GM18858 (cell line): ENCODE measurements at regions not wholly inside any gene's neighbourhood (a gene's known extent, or its start where the extent isn't known, plus 50 kb on each side); places are given as distances from the start of the nearest gene placed in this dataset.
"Not testable (repeated sequence)": the region's sequence is repeated elsewhere in the genome, so short reads cannot be mapped to it uniquely, and the experiment has no call there.

Experiments
- ATAC-seq: cut with Tn5 transposase; IDR thresholded peaks from one replicate; pipeline ENCODE4 v1.9.1; 2021; ENCODE audit not compliant: unreplicated experiment

DNA sequence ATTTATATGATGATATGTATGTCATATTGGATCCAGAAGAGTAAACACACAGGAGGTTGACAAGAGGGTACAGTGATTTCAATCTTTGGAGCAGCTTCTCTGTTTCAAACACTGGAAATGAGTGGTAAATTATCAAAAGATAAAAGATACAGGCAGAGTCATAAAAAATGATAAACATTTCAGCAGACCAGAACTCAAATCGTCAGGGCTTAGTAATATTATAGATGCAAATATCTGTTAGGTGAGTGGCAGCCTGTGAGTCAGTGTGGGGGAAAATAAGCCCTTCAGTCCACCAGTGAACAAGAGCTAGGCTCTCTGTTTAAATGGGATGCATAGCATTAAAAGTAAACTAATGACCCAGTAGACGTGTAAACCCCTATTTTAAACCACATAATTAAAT lies 1378.1 kb downstream of the EFNA5 start:
- ATAC-seq = no peak

DNA sequence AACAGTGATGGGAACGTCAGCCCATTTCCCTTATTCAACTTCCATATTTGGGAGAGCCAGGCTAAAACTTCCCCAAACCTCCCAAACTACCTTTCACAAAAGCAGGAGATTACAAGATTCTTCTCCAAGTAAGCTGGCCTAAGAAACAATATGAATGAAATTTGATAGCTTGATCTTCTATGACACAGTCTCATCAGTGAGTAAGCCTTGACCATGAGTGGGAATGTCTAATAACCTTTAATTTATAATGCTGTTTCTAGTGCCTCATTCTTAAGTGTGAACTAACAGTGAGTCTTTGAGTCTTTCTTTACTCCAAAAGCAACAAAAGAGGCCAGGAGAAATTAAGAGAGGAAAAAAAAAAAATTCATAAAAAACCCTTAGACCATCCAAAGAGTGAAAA lies 1379.9 kb downstream of the EFNA5 start:
- no peak for ATAC-seq

DNA sequence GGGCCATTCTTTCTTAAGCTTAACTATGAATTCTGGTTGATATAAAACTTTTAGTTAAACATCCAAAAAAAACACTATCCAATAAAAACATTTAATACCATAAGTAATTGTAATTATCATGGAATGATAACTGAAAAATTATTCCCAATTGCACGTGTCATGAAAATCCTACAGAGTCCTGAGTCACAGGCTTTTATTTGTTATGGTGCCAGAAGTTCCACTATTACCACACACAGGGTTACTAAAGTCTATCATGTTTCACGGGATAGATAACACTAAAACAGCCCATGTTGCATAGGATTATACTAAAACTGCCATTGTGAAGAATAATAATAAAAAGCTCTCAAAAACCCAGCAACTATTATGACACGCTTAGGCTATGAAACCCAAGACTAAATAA lies 1381.8 kb downstream of the EFNA5 start:
- no peak for ATAC-seq

DNA sequence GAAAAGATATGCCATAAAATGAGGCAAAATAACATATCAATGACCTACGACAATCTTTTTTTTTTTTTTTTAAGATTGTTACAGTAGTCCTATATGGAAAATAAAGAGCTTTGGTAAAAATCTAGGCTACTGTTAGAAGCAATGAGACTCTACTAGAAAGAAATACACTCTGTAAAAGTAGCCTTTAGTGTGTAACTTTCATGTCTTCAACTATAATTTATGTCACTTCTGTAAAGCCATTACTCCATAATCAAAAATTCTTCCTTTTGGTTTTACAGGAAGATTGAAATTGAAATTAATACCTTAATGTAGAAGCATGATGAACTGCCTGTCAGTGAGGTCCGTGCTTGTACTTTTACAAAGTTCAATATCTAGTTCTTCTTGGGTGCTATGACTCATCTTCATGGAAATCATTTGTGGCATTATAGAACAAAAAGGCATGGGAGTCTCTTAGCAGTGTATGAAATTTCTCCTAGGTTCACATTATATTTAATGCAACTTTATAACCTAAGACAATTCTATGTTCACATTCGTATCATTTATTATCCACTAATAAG lies 1393.1 kb downstream of the EFNA5 start:
- ATAC-seq = no peak

DNA sequence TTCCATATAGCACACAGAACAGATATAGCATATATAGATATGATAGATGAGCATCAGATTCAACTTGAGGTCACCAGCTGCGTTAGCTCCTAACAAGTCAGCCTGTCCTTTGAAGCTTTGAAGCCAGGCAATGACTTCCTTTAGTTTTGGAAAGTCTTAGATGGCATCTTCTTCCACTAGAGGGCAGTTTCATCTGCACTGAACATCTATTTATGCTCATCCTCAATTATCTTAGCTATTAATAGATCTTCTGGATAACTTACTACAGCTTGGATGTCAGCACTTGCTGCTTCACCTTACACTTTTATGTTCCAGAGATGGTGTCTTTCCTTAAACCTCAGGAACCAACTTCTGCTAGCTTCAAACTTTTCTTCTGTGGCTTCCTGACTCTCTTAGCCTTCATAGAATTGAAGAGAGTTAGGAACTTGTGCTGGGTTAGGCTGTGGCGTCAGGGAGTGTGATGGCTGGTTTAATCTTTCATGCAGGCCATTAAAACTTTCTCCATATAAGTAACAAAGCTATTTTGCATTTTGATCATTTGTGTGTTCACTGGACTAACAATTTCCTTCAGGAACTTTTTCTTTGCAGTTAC lies 1401.4 kb downstream of the EFNA5 start:
- ATAC-seq = no peak

DNA sequence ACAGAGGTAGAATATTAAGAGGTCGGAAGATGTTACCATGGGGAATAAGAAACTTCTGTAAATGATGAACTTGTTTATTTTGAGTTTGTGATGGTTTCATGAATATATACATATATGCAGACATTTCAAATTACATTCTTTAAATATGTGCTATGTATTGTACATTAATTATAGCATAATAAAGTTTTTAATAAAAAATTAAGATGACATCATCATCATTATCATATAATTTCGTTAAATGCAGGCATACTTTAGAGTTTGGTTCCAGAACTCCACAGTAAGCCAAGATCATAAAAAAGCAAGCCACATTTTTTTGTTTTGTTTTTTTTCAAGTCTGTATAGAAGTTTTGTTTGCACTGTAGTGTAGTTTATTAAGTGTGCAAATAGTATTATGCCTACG lies 1403.5 kb downstream of the EFNA5 start:
- no peak for ATAC-seq

DNA sequence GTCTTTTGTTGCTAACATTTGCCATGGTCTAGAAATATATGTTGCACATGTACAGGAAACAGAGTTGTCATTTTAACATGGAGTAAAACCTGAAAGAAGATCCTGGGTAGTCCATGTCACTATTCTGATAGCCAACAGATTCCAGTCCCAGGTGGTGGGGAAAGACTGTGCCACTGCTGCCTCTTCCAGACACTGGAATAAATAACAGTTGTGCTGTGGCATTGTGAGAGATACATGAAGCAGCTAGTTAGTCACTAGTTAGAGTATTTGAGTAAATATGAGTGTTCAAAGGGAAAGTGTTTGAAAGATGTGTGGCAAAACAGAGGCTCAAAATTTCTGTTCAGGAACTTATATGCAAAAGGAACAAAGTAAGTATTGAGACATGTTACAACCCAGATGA lies 1408.3 kb downstream of the EFNA5 start:
- ATAC-seq = no peak

DNA sequence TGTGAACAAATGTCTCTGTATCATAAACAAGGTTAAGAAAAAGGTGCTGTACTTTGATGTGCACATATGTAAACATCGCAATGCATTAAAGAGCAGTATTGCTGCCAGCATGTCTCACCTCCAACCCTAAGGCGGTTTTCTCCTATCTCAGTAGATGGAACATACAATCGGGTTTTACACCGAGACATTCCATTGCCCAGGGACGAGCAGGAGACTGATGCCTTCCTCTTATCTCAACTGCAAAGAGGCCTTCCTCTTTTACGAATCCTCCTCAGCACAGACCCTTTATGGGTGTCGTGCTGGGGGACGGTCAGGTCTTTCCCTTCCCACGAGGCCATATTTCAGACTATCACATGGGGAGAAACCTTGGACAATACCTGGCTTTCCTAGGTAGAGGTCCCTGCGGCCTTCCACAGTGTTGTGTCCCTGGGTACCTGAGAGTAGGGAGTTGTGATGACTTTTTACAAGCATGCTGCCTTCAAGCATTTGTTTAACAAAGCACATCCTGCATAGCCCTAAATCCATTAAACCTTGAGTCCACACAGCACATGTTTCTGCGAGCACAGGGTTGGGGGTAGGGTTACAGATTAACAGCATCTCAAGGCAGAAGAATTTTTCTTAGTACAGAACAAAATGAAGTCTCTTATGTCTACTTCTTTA lies 1411.2 kb downstream of the EFNA5 start:
- not testable (repeated sequence) for ATAC-seq

DNA sequence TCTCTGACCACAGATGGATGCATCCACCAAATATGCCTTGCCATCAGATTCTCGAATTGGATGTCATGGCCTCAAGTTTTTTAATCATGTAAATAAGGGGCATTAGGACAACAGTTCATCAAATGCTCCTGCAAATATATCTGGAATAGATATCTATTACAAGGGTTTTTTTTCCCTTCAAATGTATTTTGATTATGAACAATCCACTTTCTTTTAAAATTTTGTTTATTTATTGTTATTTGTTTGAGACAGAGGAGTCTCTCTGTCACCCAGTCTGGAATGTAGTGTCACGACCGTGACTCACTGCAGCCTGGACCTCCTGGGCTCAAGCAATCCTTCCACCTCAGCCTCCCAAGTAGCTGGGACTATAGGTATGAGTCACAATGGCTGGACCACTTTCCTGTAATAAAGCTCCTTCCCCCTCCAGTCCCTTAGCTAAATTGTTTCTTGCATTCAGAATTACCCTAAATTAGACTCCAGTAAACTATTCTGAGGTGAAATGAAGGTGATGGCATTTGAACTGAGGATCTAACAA lies 1412.1 kb downstream of the EFNA5 start:
- no peak for ATAC-seq

DNA sequence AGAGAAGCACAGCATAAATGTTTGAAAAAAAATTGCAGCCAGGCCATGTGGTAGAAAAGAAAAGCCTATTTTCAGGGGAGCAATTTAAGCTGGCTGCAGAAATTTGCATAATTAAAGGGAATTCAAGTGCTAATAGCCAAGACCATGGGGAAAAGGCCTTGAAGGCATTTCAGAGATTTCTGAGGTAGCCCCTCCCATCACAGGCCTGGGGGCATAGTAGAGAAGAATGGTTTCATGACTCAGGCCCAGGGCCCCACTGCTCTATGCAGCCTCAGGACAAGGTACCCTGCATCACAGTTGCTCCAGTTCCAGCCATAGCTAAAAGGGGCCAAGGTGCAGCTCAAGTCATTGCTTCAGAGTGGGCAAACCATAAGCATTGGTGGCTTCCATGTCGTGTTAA lies 1416.0 kb downstream of the EFNA5 start:
- no peak for ATAC-seq

DNA sequence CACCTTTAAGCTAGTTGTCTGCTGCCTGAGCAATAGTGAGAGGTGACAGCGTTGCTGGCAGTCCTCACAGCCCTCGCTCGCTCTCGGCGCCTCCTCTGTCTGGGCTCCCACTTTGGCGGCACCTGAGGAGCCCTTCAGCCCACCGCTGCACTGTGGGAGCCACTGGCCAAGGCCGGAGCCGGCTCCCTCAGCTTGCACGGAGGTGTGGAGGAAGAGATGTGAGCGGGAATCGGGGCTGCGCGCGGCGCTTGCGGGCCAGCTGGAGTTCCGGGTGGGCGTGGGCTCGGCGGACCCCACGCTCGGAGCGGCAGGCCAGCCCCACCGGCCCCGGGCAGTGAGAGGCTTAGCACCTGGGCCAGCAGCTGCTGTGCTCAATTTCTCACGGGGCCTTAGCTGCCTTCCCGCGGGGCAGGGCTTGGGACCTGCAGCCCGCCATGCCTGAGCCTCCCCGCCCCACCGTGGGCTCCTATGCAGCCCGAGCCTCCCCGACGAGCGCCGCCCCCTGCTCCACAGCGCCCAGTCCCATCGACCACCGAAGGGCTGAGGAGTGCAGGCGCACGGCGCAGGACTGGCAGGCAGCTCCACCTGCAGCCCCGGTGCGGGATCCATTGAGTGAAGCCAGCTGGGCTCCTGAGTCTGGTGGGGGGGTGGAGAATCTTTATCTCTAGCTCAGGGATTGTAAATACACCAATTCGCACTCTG lies 1424.5 kb downstream of the EFNA5 start:
- not testable (repeated sequence) for ATAC-seq

DNA sequence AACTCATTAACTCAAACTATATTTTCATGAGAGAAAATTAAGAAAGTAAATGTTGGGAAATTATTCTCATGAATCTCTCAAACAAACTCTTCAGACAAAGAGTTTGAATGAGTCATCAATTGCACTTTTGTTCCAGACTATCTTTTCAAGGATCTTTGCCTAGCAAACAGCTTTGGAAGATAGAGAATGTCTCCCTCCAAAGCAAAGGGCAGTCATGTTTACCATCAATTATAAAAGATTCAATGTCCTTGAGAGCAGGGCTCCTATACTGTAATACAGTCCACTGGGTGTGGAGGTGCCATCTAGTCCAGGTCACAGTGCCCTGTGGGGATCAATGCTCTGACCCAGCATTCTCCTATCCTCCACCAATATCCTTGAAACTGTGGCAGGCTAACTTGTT lies 1429.3 kb downstream of the EFNA5 start:
- no peak for ATAC-seq

DNA sequence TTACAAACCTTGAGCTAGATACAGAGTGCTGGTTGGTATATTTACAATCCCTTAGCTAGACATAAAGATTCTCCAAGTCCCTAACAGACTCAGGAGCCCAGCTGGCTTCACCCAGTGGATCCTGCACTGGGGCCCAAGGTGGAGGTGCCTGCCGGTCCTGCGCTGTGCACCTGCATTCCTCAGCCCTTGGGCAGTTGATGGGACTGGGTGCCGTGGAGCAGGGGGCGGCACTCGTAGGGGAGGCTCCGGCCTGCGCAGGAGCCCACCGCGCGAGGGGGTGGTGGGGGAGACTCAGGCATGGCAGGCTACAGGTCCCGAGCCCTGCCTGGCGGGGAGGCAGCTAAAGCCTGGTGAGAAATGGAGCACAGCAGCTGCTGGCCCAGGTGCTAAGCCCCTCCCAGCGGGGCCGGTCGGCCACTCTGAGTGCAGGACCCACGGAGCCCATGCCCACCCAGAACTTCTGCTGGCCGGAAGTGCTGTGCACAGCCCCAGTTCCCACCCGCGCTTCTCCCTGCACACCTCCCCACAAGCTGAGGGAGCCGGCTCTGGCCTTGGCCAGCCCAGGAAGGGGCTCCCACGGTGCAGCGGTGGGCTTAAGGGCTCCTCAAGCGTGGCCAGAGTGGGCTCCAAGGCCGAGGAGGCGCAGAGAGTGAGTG lies 1464.7 kb downstream of the EFNA5 start:
- no peak for ATAC-seq

DNA sequence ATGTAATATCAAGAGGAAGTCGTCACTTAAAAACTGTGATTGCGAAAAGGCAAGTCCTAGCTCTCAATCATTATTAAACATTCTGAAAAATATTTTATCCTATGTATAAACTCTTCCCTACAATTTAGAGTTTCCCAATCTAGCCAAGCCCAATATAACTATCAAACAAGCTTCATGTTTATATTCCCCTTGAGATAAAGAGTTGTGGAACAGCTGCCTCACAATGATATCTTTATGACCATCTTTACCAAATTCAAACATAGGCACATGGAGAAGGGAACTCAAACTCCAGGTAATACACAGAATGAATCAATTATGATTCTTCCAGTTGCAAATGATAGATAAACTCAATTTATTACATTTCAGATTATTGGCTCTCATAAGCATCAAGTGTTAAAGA lies 1468.7 kb downstream of the EFNA5 start:
- no peak for ATAC-seq

DNA sequence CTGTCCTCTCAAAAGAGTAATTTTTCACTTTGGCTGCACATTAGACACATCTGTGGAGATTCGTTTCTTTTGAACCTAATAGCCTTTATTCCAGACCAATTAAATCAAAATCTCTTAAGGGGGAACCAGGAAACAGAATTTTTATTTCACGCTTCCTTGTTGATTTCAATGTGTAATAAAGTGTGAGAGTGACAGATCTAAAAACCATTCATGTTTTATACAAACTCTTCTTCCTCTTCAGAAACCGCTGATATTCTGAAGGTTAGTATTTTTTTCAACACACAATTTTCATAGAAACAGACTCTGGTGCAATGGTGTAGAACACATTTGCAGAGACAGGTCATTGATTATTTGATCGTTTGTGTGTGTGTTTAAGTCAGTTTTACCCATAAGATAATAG lies 1469.8 kb downstream of the EFNA5 start:
- ATAC-seq = no peak

DNA sequence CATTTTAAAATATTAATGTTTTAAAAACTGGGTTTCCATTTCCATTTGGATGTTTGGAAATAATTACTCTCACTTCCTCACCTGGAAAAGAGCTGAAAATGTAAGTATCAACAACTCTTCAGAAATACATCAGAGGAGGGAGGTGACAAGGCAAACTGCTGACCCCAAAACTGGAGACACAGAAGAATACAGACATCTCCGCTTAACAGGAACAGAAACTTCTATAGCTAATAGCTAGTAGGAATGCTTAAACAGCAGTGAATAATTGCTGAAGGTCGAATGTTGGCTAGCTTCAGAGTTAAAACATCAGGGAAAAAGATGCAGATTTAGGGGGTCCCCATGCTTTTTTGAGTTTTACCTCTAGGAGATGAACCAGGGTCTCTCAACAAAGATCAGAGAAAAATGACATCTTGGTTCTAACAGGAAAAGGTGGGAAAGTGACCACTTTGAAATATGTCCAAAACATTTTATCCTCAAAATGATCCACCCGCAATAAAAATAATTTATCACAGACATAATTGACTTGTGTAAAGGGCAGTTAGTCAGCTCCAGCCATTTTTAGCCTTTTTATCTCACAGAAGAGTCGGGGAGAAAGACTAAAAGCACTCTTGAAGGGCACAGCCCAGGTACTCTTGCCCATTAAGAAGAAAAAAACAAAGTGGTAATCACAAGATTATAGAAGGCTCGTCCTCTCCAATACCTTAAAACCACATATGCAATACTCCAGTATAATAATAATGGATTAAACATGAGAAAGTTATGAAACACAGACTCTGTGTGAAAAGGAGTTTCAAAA lies 1474.9 kb downstream of the EFNA5 start:
- no peak for ATAC-seq

DNA sequence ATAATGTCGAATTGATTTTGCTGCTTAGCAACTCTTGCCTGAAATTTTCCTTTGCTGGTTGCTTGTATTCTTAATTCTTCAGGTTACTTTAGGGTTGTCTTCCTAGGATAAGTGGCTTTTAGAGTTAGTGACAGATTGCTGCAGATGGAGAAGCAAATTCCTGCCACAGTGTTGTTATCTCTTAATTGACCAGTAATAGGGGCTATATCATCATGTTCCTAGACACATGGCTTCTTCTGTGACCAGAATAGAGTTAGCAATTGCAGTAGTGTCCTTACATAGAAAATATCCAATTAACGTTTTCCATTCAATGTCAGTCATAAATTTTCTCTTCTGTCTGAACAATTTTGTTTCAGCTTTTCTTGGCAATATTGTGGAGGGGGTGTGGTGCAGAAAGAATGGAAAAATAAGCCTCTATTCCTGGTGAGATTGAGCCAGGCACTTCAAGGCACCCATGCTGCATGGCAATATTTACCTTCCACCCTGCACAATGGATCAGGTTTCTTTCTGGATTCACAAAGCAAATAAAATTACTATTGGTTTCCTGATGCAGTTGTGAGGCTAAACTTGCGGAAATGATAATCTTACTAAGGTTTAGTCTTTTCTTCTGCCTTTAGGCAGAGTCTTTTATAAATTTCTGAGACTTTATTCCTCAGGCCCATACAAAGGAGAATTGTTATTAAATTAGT lies 1481.5 kb downstream of the EFNA5 start:
- no peak for ATAC-seq

DNA sequence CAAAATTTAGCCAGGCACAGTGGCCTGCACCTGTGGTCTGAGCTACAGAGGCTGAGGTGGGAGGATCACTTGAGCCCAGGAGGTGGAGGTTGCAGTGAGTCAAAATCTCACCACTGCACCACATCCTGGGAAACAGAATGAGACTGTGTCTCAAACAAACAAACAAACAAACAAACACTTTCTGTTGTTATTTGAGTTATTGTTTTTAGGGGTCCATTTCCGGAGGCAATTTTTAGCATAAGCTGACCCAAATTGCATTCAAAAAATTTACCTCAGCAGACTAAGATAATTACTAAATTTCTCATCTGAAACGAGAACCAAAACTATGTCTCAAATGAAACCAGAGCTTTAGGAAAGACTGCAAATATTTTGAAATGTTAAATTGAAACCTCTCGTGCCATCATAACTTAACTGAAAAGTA lies 1485.1 kb downstream of the EFNA5 start:
- peak; percentile 52 for ATAC-seq

DNA sequence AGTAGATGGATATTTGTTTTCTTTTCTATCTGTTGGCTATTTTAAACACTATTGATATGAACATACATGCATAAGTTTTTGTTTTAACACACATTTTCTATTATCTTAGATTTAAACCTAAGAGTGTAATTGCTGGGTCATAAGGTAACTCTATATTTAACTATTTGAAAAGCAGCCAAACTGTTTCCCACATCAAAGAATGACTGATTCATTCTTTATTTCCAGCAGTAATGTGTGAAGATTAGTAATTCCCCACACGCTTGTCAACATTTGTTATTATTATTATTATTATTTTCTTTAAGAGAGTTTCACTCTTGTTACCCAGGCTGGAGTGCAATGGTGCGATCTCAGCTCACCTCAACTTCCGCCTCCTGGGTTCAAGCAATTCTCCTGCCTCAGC lies 1495.8 kb downstream of the EFNA5 start:
- no peak for ATAC-seq
